ENCODE measurements at regions not wholly inside any gene's neighbourhood (a gene's known extent, or its start where the extent isn't known, plus 50 kb on each side); places are given as distances from the start of the nearest gene placed in this dataset.

- in situ Hi-C loops (cut with HindIII; ENCODE audit: low sequenced_read_pairs) = no loop called here
Observed at GRCh38 chr6:93083337-93084230, 335.8 kb downstream of the EPHA7 start.

GRCh38 chr6:93081901-93082300 is 337.5 kb downstream of the EPHA7 start:
- in situ Hi-C loops (cut with HindIII; ENCODE audit: low sequenced_read_pairs) = no loop called here

GRCh38 chr6:93079061-93079460 is 340.3 kb downstream of the EPHA7 start:
- in situ Hi-C loops (cut with HindIII; ENCODE audit: low sequenced_read_pairs) = no loop called here

- in situ Hi-C loops (cut with HindIII; ENCODE audit: low sequenced_read_pairs) = no loop called here
Observed at GRCh38 chr6:93073811-93074210, 345.5 kb downstream of the EPHA7 start.

GRCh38 chr6:93069856-93070255 is 349.5 kb downstream of the EPHA7 start:
- in situ Hi-C loops (cut with HindIII; ENCODE audit: low sequenced_read_pairs) = no loop called here

GRCh38 chr6:93059911-93060310 is 359.4 kb downstream of the EPHA7 start:
- in situ Hi-C loops (cut with HindIII; ENCODE audit: low sequenced_read_pairs) = no loop called here

GRCh38 chr6:93057584-93057983 is 361.8 kb downstream of the EPHA7 start:
- in situ Hi-C loops (cut with HindIII; ENCODE audit: low sequenced_read_pairs) = no loop called here

GRCh38 chr6:93048381-93048780 is 371.0 kb downstream of the EPHA7 start:
- in situ Hi-C loops (cut with HindIII; ENCODE audit: low sequenced_read_pairs) = no loop called here

- in situ Hi-C loops (cut with HindIII; ENCODE audit: low sequenced_read_pairs) = no loop called here
Observed at GRCh38 chr6:93047033-93047432, 372.3 kb downstream of the EPHA7 start.

GRCh38 chr6:93045156-93045555 is 374.2 kb downstream of the EPHA7 start:
- in situ Hi-C loops (cut with HindIII; ENCODE audit: low sequenced_read_pairs) = no loop called here

GRCh38 chr6:93040375-93040774 is 379.0 kb downstream of the EPHA7 start:
- in situ Hi-C loops (cut with HindIII; ENCODE audit: low sequenced_read_pairs) = no loop called here

- in situ Hi-C loops (cut with HindIII; ENCODE audit: low sequenced_read_pairs) = no loop called here
Observed at GRCh38 chr6:93036835-93037234, 382.5 kb downstream of the EPHA7 start.

GRCh38 chr6:93035756-93036155 is 383.6 kb downstream of the EPHA7 start:
- in situ Hi-C loops (cut with HindIII; ENCODE audit: low sequenced_read_pairs) = no loop called here

GRCh38 chr6:93021235-93021915 is 398.0 kb downstream of the EPHA7 start:
- in situ Hi-C loops (cut with HindIII; ENCODE audit: low sequenced_read_pairs) = no loop called here

- in situ Hi-C loops (cut with HindIII; ENCODE audit: low sequenced_read_pairs) = no loop called here
Observed at GRCh38 chr6:93017626-93018025, 401.7 kb downstream of the EPHA7 start.

GRCh38 chr6:93017213-93017612 is 402.1 kb downstream of the EPHA7 start:
- in situ Hi-C loops (cut with HindIII; ENCODE audit: low sequenced_read_pairs) = no loop called here

GRCh38 chr6:93013054-93013453 is 406.3 kb downstream of the EPHA7 start:
- in situ Hi-C loops (cut with HindIII; ENCODE audit: low sequenced_read_pairs) = no loop called here

- in situ Hi-C loops (cut with HindIII; ENCODE audit: low sequenced_read_pairs) = no loop called here
Observed at GRCh38 chr6:93008375-93008774, 411.0 kb downstream of the EPHA7 start.

GRCh38 chr6:92989656-92990055 is 429.7 kb downstream of the EPHA7 start:
- in situ Hi-C loops (cut with HindIII; ENCODE audit: low sequenced_read_pairs) = no loop called here

GRCh38 chr6:92979281-92979680 is 440.1 kb downstream of the EPHA7 start:
- in situ Hi-C loops (cut with HindIII; ENCODE audit: low sequenced_read_pairs) = no loop called here

GRCh38 chr6:92977018-92977417 is 442.3 kb downstream of the EPHA7 start:
- in situ Hi-C loops (cut with HindIII; ENCODE audit: low sequenced_read_pairs) = no loop called here

- in situ Hi-C loops (cut with HindIII; ENCODE audit: low sequenced_read_pairs) = no loop called here
Observed at GRCh38 chr6:92967362-92967761, 452.0 kb downstream of the EPHA7 start.
